Renal cortical epithelial cell (primary cell): ENCODE measurements at regions not wholly inside any gene's neighbourhood (a gene's known extent, or its start where the extent isn't known, plus 50 kb on each side); places are given as distances from the start of the nearest gene placed in this dataset.
A peak's percentile ranks its signal among the peaks of the same experiment; 100 is the strongest.

Source experiments
- DNase-seq: peaks from one replicate; pipeline ENCODE4 v3.0.0-alpha.2; 2011; ENCODE audit warnings: low read depth

GRCh38 chr1:193356249-193356648 lies 169.8 kb upstream of the B3GALT2 start:
- no peak for DNase-seq

GRCh38 chr1:193355626-193356025 lies 169.2 kb upstream of the B3GALT2 start:
- DNase-seq, result no peak

- DNase-seq, result peak; percentile 87
Observed at GRCh38 chr1:193355178-193355577, 168.8 kb upstream of the B3GALT2 start.

GRCh38 chr1:193348769-193349535 lies 162.5 kb upstream of the B3GALT2 start:
- DNase-seq, result no peak

- DNase-seq, result peak; percentile 34
Observed at GRCh38 chr1:193348091-193348768, 161.8 kb upstream of the B3GALT2 start.

- no peak for DNase-seq
Observed at GRCh38 chr1:193346085-193346484, 159.7 kb upstream of the B3GALT2 start.

GRCh38 chr1:193342811-193343210 lies 156.4 kb upstream of the B3GALT2 start:
- no peak for DNase-seq

GRCh38 chr1:193340331-193340730 lies 153.9 kb upstream of the B3GALT2 start:
- no peak for DNase-seq

- no peak for DNase-seq
Observed at GRCh38 chr1:193339401-193339800, 153.0 kb upstream of the B3GALT2 start.

GRCh38 chr1:193338194-193338593 lies 151.8 kb upstream of the B3GALT2 start:
- no peak for DNase-seq

- no peak for DNase-seq
Observed at GRCh38 chr1:193335806-193336428, 149.5 kb upstream of the B3GALT2 start.

GRCh38 chr1:193333166-193333565 lies 146.8 kb upstream of the B3GALT2 start:
- DNase-seq, result no peak

- no peak for DNase-seq
Observed at GRCh38 chr1:193326296-193326695, 139.9 kb upstream of the B3GALT2 start.

- no peak for DNase-seq
Observed at GRCh38 chr1:193325771-193326170, 139.4 kb upstream of the B3GALT2 start.

- DNase-seq, result peak; percentile 35
Observed at GRCh38 chr1:193325042-193325441, 138.6 kb upstream of the B3GALT2 start.

- DNase-seq, result peak; percentile 71
Observed at GRCh38 chr1:193322211-193322610, 135.8 kb upstream of the B3GALT2 start.

GRCh38 chr1:193321242-193321840 lies 134.9 kb upstream of the B3GALT2 start:
- DNase-seq, result peak; percentile 41

GRCh38 chr1:193320270-193320669 lies 133.9 kb upstream of the B3GALT2 start:
- no peak for DNase-seq

GRCh38 chr1:193318347-193318746 lies 131.9 kb upstream of the B3GALT2 start:
- no peak for DNase-seq

GRCh38 chr1:193313354-193314140 lies 127.1 kb upstream of the B3GALT2 start:
- no peak for DNase-seq

GRCh38 chr1:193312432-193312831 lies 126.0 kb upstream of the B3GALT2 start:
- no peak for DNase-seq
